Stimulated activated CD4-positive, alpha-beta T cell treated with anti-CD3 and anti-CD28 coated beads, Interleukin-15, amount 100 ng/mL, for 48 hours (primary cell): ENCODE measurements at regions not wholly inside any gene's neighbourhood (a gene's known extent, or its start where the extent isn't known, plus 50 kb on each side); places are given as distances from the start of the nearest gene placed in this dataset.

ENCODE experiments used
- DNase-seq, 2 donors: peaks; one replicate each; pipeline ENCODE4 v3.0.0-alpha.2; 2020; ENCODE audit warnings: low read depth in 2 of 2

- DNase-seq: no peak
Observed at GRCh38 chr5:174191076-174191475, 145.6 kb downstream of the NSG2 start.

GRCh38 chr5:174191850-174192655 is 146.5 kb downstream of the NSG2 start:
- no peak for DNase-seq

GRCh38 chr5:174192901-174193300 is 147.4 kb downstream of the NSG2 start:
- no peak for DNase-seq

- no peak for DNase-seq
Observed at GRCh38 chr5:174195517-174195916, 150.0 kb downstream of the NSG2 start.

GRCh38 chr5:174197929-174198328 is 152.4 kb downstream of the NSG2 start:
- DNase-seq: no peak

GRCh38 chr5:174198541-174198940 is 153.0 kb downstream of the NSG2 start:
- no peak for DNase-seq

GRCh38 chr5:174202996-174203395 is 157.5 kb downstream of the NSG2 start:
- DNase-seq: no peak

DNA sequence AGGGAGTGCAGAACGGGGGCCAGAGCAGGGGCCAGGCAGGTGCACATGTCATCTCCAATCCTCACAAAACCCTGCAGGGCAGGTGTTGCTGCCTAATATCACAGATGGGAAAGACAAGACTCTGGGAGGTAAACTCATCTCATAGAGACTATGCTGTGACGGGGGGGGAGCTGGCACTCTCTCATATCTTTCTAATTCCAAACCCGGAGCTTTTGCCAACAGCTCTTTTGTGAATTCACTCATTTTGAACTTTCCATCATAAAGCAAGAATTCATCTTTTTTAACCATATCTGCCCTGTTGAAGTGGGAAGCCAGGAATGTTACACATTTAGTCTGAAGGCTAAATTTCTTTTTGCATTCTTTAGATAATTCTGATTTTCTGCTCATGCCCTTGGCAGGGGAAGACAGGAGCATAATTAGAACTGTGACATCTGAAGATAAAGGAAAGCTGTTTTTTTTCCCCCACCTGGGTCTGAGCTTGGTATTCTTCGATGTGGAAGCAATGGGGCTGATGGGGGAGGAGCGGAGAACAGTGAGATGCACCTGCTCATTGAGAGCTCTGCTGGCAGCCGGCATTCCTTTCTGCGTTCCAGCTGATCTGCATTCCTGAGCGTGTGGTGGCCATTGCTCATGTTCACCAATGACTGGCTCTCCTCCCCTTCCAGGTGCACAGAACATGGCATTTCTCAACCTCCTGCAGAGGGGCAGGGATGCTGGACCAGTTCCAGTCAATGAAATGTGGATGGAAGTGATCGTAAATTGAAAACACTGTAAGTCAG is 159.2 kb downstream of the NSG2 start:
- no peak for DNase-seq

DNA sequence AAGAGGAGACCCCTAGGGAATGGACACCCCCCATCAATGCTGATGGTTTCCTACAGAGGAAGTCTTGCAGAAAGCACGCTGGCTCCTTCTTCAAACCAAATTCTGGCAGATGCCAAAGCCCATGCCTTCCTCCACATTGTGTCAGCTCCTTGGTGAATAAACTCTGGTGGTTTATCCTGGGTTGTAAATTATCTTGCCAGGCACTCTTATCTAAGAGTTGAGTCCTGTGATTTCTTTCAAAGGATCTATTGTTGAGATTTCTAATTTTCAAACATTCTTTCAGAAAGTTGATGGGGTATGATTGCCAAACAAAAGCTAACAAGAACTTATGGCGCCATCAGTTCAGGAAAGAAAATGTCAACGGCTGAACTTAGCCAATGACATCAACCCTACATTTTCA is 160.4 kb downstream of the NSG2 start:
- DNase-seq: no peak

GRCh38 chr5:174210596-174211276 is 165.2 kb downstream of the NSG2 start:
- DNase-seq: no peak

- no peak for DNase-seq
Observed at GRCh38 chr5:174211277-174211626, 165.7 kb downstream of the NSG2 start.

- no peak for DNase-seq
Observed at GRCh38 chr5:174217527-174217926, 172.0 kb downstream of the NSG2 start.

GRCh38 chr5:174218162-174218561 is 172.7 kb downstream of the NSG2 start:
- DNase-seq: no peak

DNA sequence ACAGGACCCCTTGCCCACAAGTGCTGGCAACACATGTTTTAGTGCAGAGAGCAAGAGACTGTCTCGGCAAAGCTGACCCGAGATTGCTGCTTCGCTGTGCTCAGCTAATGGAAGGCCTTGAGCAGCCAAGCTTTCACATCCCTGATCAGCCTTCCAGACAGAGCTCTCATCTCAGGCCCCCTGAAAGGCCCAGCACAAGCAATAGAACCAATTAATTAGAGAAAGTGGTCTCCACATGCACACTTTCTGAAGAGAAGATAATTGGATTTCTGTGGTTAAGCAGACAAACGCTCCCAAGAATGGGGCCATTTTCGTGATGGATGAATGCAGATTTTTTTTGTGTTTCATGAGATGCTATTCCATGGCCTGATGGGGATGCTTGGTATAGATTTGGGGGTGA is 174.9 kb downstream of the NSG2 start:
- no peak for DNase-seq

DNA sequence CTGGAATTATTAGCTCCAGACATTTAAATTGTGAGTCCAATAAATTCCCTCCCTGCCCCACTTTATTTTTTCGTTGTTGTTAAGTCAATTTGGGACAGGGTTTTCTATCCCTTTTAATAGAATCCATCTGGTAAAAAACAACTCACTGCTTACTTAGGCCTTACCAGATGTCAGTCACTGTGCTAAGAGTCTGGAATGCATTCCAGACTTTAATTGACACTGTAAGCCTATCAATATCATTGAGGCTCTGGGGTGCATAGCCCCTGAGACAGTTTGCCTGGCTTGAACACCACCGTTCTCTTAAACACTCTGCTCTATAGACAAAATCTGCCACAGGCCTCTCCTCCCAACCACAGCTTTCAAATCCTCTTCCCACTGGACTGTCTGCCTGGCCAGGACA is 175.9 kb downstream of the NSG2 start:
- no peak for DNase-seq

- DNase-seq: no peak
Observed at GRCh38 chr5:174221946-174222345, 176.4 kb downstream of the NSG2 start.

DNA sequence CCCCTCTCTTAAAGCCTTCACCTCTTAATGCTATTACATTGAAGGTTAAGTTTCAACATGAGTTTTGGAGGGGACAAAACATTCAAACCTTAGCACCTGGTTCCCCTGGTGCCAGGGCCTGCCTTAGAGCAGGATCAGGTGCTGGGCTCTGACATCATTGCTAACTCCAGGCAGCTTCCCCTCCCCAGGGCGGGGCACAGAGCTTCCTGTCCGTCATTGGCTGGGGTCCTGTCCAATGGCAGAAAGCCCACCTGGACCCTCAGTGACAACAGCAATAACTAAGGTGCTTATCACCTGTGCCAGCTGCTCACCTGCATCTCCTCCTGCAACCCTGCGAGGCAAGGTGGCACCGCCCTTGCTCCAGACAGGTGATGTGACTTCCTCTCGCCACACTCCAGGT is 177.4 kb downstream of the NSG2 start:
- DNase-seq: no peak

GRCh38 chr5:174223355-174223754 is 177.8 kb downstream of the NSG2 start:
- DNase-seq: no peak

DNA sequence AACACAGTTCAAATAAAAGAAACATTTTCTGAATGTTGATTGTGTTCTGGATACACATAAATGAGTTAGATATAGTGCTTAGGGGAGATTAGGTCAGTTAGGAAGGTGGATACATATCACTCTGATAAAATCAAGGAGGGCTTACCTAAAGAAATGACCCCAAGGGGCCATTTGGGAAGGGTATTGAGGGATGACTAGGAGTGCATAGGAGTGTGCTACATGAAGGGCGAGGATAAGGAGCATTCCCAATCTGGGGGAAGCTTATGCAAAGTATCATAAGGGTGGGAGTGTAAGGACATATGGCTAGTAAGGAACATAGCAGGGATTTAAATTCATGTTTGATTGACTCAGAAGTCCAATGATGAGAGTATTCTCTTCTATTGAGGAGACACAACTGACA is 183.6 kb downstream of the NSG2 start:
- no peak for DNase-seq

DNA sequence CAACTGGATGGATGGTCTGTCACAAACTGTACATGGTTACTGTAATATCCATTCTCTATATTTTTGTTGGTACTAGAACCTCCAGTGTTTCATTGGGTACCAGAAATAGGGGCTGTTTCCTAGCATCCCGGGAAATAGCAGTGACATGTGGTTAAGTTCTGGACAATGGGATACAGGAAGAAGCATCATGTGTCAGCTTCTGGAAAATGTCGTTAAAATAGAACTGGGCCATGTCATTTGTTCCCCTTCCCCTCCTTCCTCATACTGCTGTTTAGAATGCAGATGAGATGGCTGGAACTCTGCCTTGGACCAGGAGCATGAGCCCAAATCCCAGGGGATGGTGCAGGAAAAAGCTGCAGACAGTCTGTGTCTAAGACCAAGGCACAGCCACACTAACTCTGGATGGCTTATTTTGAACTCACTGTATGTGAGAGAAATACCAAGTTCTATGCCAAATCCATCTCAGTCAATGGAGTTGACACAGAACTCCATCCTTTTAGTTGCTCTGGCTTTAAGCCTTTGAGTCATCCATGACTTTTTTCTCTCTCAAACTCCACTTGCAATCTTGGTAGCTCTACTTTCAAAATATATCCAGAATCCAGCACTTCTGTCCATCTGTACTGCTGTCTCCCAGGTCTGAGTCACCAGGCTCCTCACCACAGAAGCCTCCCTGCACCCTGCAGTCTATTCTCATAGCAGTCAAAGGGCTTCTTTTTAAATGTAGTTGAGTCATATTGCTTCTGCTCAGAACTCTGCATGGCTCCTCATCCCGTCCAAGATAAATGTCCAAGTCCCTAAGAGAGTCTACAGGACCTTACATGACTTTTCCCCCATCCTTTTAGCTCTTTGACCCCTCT is 184.2 kb downstream of the NSG2 start:
- DNase-seq: no peak

- no peak for DNase-seq
Observed at GRCh38 chr5:174231956-174232487, 186.5 kb downstream of the NSG2 start.

- no peak for DNase-seq
Observed at GRCh38 chr5:174234388-174234787, 188.9 kb downstream of the NSG2 start.
